Mesothelial cell of epicardium (in vitro differentiated cells): ENCODE measurements at regions not wholly inside any gene's neighbourhood (a gene's known extent, or its start where the extent isn't known, plus 50 kb on each side); places are given as distances from the start of the nearest gene placed in this dataset.

ENCODE experiments used
- DNase-seq, 2 experiments: peaks; one replicate each; pipeline ENCODE4 v3.0.0; 2021; ENCODE audit warnings: low spot score in 2 of 2; ENCODE audit not compliant: unreplicated experiment in 2 of 2
- H3K27ac Mint-ChIP-seq: 2 replicates; pipeline ENCODE4 v1.8.0; 2021; ENCODE audit warnings: mixed read lengths
- H3K27me3 Mint-ChIP-seq: 2 replicates; pipeline ENCODE4 v1.8.0; 2021; ENCODE audit warnings: low read depth, mixed read lengths
- H3K36me3 Mint-ChIP-seq: 2 replicates; pipeline ENCODE4 v1.8.0; 2021; ENCODE audit warnings: mixed read lengths
- H3K4me1 Mint-ChIP-seq: 2 replicates; pipeline ENCODE4 v1.8.0; 2021; ENCODE audit warnings: mixed read lengths
- H3K4me3 Mint-ChIP-seq: 2 replicates; pipeline ENCODE4 v1.8.0; 2021; ENCODE audit warnings: mild to moderate bottlenecking, moderate library complexity, mixed read lengths
- H3K9me3 Mint-ChIP-seq: 2 replicates; pipeline ENCODE4 v1.8.0; 2021; ENCODE audit warnings: mixed read lengths
- TF ChIP-seq, protein P1 (sequence below): fragments of 200-600 bp; sonication (generic); IDR thresholded peaks from one replicate; pipeline ENCODE4 v1.5.0; 2021; ENCODE audit warnings: antibody characterized with exemption; ENCODE audit not compliant: unreplicated experiment

DNA sequence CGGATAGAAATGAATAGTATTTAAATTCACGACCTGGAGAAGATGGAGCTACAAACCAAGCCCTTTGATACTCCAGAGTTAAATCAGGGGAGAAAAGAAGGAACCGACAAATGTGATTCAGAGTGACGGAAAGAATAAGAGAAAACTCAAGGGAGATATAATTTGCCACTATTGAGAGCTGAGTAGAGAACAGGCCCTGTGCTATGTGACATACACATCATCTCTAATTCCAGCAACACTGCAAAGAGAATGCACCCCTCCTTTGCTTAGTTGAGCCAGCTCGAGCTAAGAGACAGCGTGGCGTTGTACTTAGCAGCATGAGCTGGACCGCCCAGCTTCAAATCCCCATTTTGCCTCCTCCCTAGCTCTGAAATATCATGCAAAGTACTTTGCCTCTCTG, 266.4 kb upstream of the TENM3 start:
- Mint-ChIP-seq H3K27me3 (no peaks in the 10 kb centered on the region), H3K4me3 (no peak overlapping the region), H3K27ac (no peak overlapping the region), H3K36me3 (peaks cover 6% of the 10 kb centered on the region), H3K9me3 (peaks cover 8% of the 10 kb centered on the region), H3K4me1 (peaks cover 4% of the 10 kb centered on the region)
- TF ChIP-seq, protein P1, sequence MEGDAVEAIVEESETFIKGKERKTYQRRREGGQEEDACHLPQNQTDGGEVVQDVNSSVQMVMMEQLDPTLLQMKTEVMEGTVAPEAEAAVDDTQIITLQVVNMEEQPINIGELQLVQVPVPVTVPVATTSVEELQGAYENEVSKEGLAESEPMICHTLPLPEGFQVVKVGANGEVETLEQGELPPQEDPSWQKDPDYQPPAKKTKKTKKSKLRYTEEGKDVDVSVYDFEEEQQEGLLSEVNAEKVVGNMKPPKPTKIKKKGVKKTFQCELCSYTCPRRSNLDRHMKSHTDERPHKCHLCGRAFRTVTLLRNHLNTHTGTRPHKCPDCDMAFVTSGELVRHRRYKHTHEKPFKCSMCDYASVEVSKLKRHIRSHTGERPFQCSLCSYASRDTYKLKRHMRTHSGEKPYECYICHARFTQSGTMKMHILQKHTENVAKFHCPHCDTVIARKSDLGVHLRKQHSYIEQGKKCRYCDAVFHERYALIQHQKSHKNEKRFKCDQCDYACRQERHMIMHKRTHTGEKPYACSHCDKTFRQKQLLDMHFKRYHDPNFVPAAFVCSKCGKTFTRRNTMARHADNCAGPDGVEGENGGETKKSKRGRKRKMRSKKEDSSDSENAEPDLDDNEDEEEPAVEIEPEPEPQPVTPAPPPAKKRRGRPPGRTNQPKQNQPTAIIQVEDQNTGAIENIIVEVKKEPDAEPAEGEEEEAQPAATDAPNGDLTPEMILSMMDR = no peak
- no peak for DNase-seq

GRCh38 chr4:181982437-181982836, 260.8 kb upstream of the TENM3 start:
- Mint-ChIP-seq H3K4me3 (no peak overlapping the region), H3K4me1 (peaks cover 28% of the 10 kb centered on the region), H3K36me3 (peaks cover 3% of the 10 kb centered on the region), H3K27ac (no peak overlapping the region), H3K27me3 (peaks cover 2% of the 10 kb centered on the region), H3K9me3 (peaks cover 5% of the 10 kb centered on the region)
- TF ChIP-seq, protein P1 = no peak
- DNase-seq = no peak

GRCh38 chr4:181982856-181983255, 260.3 kb upstream of the TENM3 start:
- Mint-ChIP-seq H3K9me3 (peaks cover 1% of the 10 kb centered on the region), H3K4me3 (no peak overlapping the region), H3K36me3 (peaks cover under 1% of the 10 kb centered on the region), H3K27me3 (peaks cover 2% of the 10 kb centered on the region), H3K27ac (no peak overlapping the region), H3K4me1 (peaks cover 28% of the 10 kb centered on the region)
- TF ChIP-seq, protein P1 = no peak
- DNase-seq = no peak

- Mint-ChIP-seq H3K27ac (no peak overlapping the region), H3K4me3 (no peak overlapping the region), H3K27me3 (peaks cover 2% of the 10 kb centered on the region), H3K36me3 (no peaks in the 10 kb centered on the region), H3K9me3 (no peaks in the 10 kb centered on the region), H3K4me1 (peaks cover 30% of the 10 kb centered on the region)
- TF ChIP-seq, protein P1 = no peak
- DNase-seq = no peak
Observed at GRCh38 chr4:181987392-181987791, 255.8 kb upstream of the TENM3 start.

- TF ChIP-seq, protein P1 = no peak
- Mint-ChIP-seq H3K4me1 (peaks cover 21% of the 10 kb centered on the region), H3K4me3 (no peak overlapping the region), H3K27me3 (peaks cover 2% of the 10 kb centered on the region), H3K9me3 (no peaks in the 10 kb centered on the region), H3K36me3 (no peaks in the 10 kb centered on the region), H3K27ac (no peak overlapping the region)
- no peak for DNase-seq
Observed at GRCh38 chr4:181989071-181989470, 254.1 kb upstream of the TENM3 start.
